Transverse colon (tissue), 4 donors: ENCODE measurements at regions not wholly inside any gene's neighbourhood (a gene's known extent, or its start where the extent isn't known, plus 50 kb on each side); places are given as distances from the start of the nearest gene placed in this dataset.

Experiments
- DNase-seq: peaks from one replicate; pipeline ENCODE4 v3.0.0-alpha.2; 2019
- H3K27ac ChIP-seq, 4 donors: fragments of 200-600 bp; sonication (generic); 2 replicates each; pipeline ENCODE4 v1.5.1; 2016 to 2018; ENCODE audit warnings: inconsistent platforms in 4 of 4
- H3K27me3 ChIP-seq: fragments of 200-600 bp; sonication (generic); 2 replicates; pipeline ENCODE4 v1.5.1; 2017; ENCODE audit warnings: inconsistent platforms
- H3K36me3 ChIP-seq, 4 donors: fragments of 200-600 bp; sonication (generic); 2 replicates each; pipeline ENCODE4 v1.5.1; 2017 to 2019; ENCODE audit warnings: inconsistent platforms in 4 of 4
- H3K4me1 ChIP-seq, 4 donors: fragments of 200-600 bp; sonication (generic); 2 replicates each; pipeline ENCODE4 v1.5.1; 2017 to 2020; ENCODE audit warnings: inconsistent platforms in 4 of 4
- H3K4me3 ChIP-seq, 4 donors: fragments of 200-600 bp; sonication (generic); 1 replicate in 1 of 4; 2 replicates in 3 of 4; pipeline versions ENCODE4 v1.5.1 to v1.6.1; 2017 to 2019; ENCODE audit warnings: inconsistent platforms in 4 of 4
- H3K9me3 ChIP-seq, 2 donors: fragments of 200-600 bp; sonication (generic); 2 replicates each; pipeline ENCODE4 v1.5.1; 2017 to 2019; ENCODE audit warnings: inconsistent platforms in 2 of 2
- EP300 ChIP-seq: sonication (generic); formaldehyde crosslinking; IDR thresholded peaks from one replicate; pipeline ENCODE4 v1.6.1; 2017; ENCODE audit warnings: antibody characterized with exemption, low read depth
- POLR2A ChIP-seq: fragments of 450-650 bp; IDR thresholded peaks from one replicate; pipeline ENCODE4 v1.6.1; 2016; ENCODE audit warnings: antibody characterized with exemption, mild to moderate bottlenecking, moderate library complexity
- POLR2AphosphoS5 ChIP-seq, 3 donors: sonication (generic); formaldehyde crosslinking; IDR thresholded peaks; one replicate each; pipeline ENCODE4 v1.6.1; 2016; ENCODE audit warnings: antibody characterized with exemption in 3 of 3
- WGBS, 2 donors: methylation state at CpG; one replicate each; pipeline ENCODE4 v1.1.5; 2018; ENCODE audit warnings: low coverage in 1 of 2; 5-methylcytosine and 5-hydroxymethylcytosine counted together
- in situ Hi-C, 4 donors: fragments of 200-750 bp; cut with MboI; loops; one replicate each; pipeline versions ENCODE4 v1.15.0 to v1.15.1; 2017; ENCODE audit warnings: low sequenced_read_pairs in 3 of 4, low pct_ligation_motif_present in 1 of 4, low pct_unique_long_range_greater_than_20kb in 1 of 4
- intact Hi-C: fragments of 100-400 bp; cut with DNase I; formaldehyde crosslinking; loops from one replicate; pipeline ENCODE4 v1.15.1; 2023; ENCODE audit warnings: low total_unique reads
- TF ChIP-seq, protein P1 (sequence below), 5 experiments: fragments of 200-600 bp in 3 of 5; fragments of 450-650 bp in 2 of 5; sonication (generic) in 3 of 5; IDR thresholded peaks; 1 replicate in 2 of 5; 2 replicates in 3 of 5; pipeline ENCODE4 v1.5.1; 2016 to 2017; ENCODE audit warnings: antibody characterized with exemption in 5 of 5, inconsistent platforms in 3 of 5, mild to moderate bottlenecking in 2 of 5, moderate library complexity in 1 of 5

- WGBS, 2 donors = 83 to 87% methylated on average over 4 of the region's 4 CpGs
- no peaks in the 10 kb centered on the region for H3K9me3 ChIP-seq
- no peaks in the 10 kb centered on the region for H3K36me3 ChIP-seq
- no peak overlapping the region for H3K27ac ChIP-seq
- H3K4me3 ChIP-seq = no peak overlapping the region
- in situ Hi-C loops = no loop called here
- H3K4me1 ChIP-seq = no peaks in the 10 kb centered on the region
- DNase-seq = no peak
- TF ChIP-seq POLR2A (no peak), EP300 (no peak), POLR2AphosphoS5 (IDR thresholded peaks at IDR 0.05) (no peak)
- TF ChIP-seq, protein P1, sequence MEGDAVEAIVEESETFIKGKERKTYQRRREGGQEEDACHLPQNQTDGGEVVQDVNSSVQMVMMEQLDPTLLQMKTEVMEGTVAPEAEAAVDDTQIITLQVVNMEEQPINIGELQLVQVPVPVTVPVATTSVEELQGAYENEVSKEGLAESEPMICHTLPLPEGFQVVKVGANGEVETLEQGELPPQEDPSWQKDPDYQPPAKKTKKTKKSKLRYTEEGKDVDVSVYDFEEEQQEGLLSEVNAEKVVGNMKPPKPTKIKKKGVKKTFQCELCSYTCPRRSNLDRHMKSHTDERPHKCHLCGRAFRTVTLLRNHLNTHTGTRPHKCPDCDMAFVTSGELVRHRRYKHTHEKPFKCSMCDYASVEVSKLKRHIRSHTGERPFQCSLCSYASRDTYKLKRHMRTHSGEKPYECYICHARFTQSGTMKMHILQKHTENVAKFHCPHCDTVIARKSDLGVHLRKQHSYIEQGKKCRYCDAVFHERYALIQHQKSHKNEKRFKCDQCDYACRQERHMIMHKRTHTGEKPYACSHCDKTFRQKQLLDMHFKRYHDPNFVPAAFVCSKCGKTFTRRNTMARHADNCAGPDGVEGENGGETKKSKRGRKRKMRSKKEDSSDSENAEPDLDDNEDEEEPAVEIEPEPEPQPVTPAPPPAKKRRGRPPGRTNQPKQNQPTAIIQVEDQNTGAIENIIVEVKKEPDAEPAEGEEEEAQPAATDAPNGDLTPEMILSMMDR (IDR thresholded peaks at IDR 0.05) = no peak
- intact Hi-C loops = no loop called here
- H3K27me3 ChIP-seq = no peaks in the 10 kb centered on the region
Observed at GRCh38 chr2:16048466-16048865, 108.1 kb downstream of the MYCN start.

DNA sequence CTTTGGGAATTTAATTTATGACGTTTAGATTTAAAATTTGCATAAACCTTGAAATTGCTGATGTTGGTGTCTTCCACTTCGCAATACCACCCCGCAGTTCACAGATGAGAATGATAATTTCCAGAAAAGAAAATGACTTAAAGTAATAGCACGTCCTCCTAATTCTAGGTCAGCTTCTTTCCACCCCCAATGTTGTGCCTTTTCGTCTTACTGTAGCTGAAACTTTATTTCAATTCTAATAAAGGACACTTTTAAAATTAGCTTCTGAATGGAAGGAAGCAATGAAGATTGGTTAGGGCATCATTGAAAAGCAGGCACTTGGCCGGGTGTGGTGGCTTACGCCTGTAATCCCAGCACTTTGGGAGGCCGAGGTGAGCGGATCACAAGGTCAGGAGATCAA lies 107.4 kb downstream of the MYCN start:
- WGBS, 2 donors = 89 to 90% methylated on average over 6 to 9 of the region's 9 CpGs

DNA sequence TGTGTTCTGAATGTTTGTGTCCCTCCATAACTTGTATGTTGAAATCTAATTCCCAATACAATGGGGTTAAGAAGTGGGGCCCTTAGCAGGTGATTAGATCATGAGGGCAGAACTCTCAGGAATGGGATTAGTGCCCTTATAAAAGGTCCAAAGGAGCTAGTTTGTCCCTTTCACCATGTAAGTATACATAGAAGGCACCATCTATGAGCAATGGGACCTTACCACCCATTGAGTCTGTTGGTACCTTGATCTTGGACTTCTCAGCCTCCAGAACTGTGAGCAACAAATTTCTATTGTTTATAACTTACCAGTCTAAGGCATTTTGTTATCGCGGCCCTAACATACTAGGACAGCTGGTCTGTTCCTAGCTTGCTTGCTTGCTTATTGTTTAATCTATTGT lies 106.3 kb downstream of the MYCN start:
- intact Hi-C loops = no loop called here
- Histone ChIP-seq H3K27ac (no peak overlapping the region), H3K4me1 (no peaks in the 10 kb centered on the region), H3K27me3 (peaks cover under 1% of the 10 kb centered on the region), H3K36me3 (no peaks in the 10 kb centered on the region), H3K9me3 (no peaks in the 10 kb centered on the region), H3K4me3 (no peak overlapping the region)
- TF ChIP-seq POLR2A (no peak), POLR2AphosphoS5 (IDR thresholded peaks at IDR 0.05) (no peak), EP300 (no peak)
- TF ChIP-seq, protein P1 (IDR thresholded peaks at IDR 0.05) = no peak
- in situ Hi-C loops = no loop called here
- DNase-seq = no peak
- WGBS, 2 donors = 100% methylated on average over 1 to 2 of the region's 2 CpGs

More for the DNA sequence above, 107.4 kb downstream of the MYCN start:
- Histone ChIP-seq H3K4me1 (no peaks in the 10 kb centered on the region), H3K36me3 (no peaks in the 10 kb centered on the region), H3K27me3 (no peaks in the 10 kb centered on the region), H3K27ac (no peak overlapping the region), H3K9me3 (no peaks in the 10 kb centered on the region), H3K4me3 (no peak overlapping the region)
- intact Hi-C loops = no loop called here
- DNase-seq = no peak
- no peak for TF ChIP-seq POLR2A
- in situ Hi-C loops = no loop called here

DNA sequence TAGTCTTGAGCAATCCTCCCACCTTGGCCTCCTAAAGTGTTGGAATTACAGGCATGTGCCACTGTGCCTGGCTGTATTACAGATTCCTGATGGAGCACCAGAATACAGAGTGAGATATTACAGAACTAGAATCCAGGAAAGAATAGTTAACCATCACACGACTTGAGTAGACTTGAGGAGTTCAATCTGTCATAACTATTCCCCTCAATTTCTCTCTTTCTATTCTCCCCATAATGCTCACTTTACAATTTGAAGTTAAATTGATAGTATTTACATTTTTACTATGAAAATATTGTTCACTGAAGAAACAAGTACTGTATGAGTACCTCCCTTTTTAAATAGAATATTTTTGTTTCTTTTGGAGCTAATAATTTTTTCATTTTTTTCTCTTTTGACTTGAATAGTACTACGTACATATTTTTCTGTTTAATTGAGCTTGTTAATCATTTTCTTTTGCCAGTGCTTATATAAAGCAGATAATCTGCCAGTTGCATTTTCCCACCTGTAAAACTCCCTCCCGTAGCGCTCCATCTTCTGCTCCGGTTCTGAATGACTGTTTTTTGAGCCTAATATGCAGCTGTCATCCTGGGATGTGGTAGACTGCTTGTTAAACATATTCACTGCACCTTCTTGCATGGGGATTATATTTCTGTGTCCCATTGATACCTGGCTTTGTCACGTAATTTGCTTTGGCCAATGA lies 105.5 kb downstream of the MYCN start:
- DNase-seq = no peak
- WGBS, 2 donors = 78 to 81% methylated on average over 6 of the region's 6 CpGs
- H3K9me3 ChIP-seq = no peaks in the 10 kb centered on the region
- H3K36me3 ChIP-seq = no peaks in the 10 kb centered on the region
- no peak overlapping the region for H3K4me3 ChIP-seq
- TF ChIP-seq, protein P1 (IDR thresholded peaks at IDR 0.05) = no peak
- TF ChIP-seq POLR2A = no peak
- TF ChIP-seq POLR2AphosphoS5 (IDR thresholded peaks at IDR 0.05) = no peak
- no peak for TF ChIP-seq EP300
- no peaks in the 10 kb centered on the region for H3K4me1 ChIP-seq
- intact Hi-C loops = no loop called here
- in situ Hi-C loops = no loop called here
- H3K27me3 ChIP-seq = peaks cover 6% of the 10 kb centered on the region
- H3K27ac ChIP-seq = no peak overlapping the region

GRCh38 chr2:16044946-16045456 lies 104.7 kb downstream of the MYCN start:
- Histone ChIP-seq H3K27me3 (peaks cover 6% of the 10 kb centered on the region), H3K9me3 (no peaks in the 10 kb centered on the region), H3K36me3 (no peaks in the 10 kb centered on the region), H3K27ac (no peak overlapping the region), H3K4me3 (no peak overlapping the region), H3K4me1 (no peaks in the 10 kb centered on the region)
- in situ Hi-C loops (no loop called here), intact Hi-C loops (no loop called here)
- TF ChIP-seq POLR2A = no peak
- TF ChIP-seq, protein P1 (IDR thresholded peaks at IDR 0.05) = no peak
- TF ChIP-seq POLR2AphosphoS5 (IDR thresholded peaks at IDR 0.05) = no peak
- no peak for TF ChIP-seq EP300
- 83 to 93% methylated on average over 2 to 6 of the region's 6 CpGs for WGBS, 2 donors
- DNase-seq = no peak
